GM18508 (cell line): ENCODE measurements at regions not wholly inside any gene's neighbourhood (a gene's known extent, or its start where the extent isn't known, plus 50 kb on each side); places are given as distances from the start of the nearest gene placed in this dataset.
"Not testable (repeated sequence)": the region's sequence is repeated elsewhere in the genome, so short reads cannot be mapped to it uniquely, and the experiment has no call there.

Experiments used
- ATAC-seq: cut with Tn5 transposase; IDR thresholded peaks from one replicate; pipeline ENCODE4 v1.9.1; 2021; ENCODE audit warnings: moderate number of reproducible peaks; ENCODE audit not compliant: insufficient read depth, unreplicated experiment

GRCh38 chr5:159493696-159494095 is 163.4 kb upstream of the IL12B start:
- ATAC-seq = no peak

- ATAC-seq = no peak
These were observed 166.5 kb upstream of the IL12B start for GRCh38 chr5:159496773-159497172.

- ATAC-seq = no peak
These were observed 166.9 kb upstream of the IL12B start for GRCh38 chr5:159497221-159497620.

GRCh38 chr5:159498630-159499029 is 168.3 kb upstream of the IL12B start:
- no peak for ATAC-seq

GRCh38 chr5:159502116-159502515 is 171.8 kb upstream of the IL12B start:
- not testable (repeated sequence) for ATAC-seq

GRCh38 chr5:159503236-159503635 is 172.9 kb upstream of the IL12B start:
- no peak for ATAC-seq

- ATAC-seq = no peak
These were observed 174.0 kb upstream of the IL12B start for GRCh38 chr5:159504106-159504856.

- no peak for ATAC-seq
These were observed 174.6 kb upstream of the IL12B start for GRCh38 chr5:159504857-159505304.

- no peak for ATAC-seq
These were observed 176.8 kb upstream of the IL12B start for GRCh38 chr5:159507055-159507454.

GRCh38 chr5:159507661-159508060 is 177.4 kb upstream of the IL12B start:
- no peak for ATAC-seq

GRCh38 chr5:159508344-159508743 is 178.1 kb upstream of the IL12B start:
- no peak for ATAC-seq

GRCh38 chr5:159509002-159509660 is 178.8 kb upstream of the IL12B start:
- no peak for ATAC-seq

- ATAC-seq = no peak
These were observed 180.0 kb upstream of the IL12B start for GRCh38 chr5:159510282-159510681.

GRCh38 chr5:159511570-159511969 is 181.3 kb upstream of the IL12B start:
- no peak for ATAC-seq

GRCh38 chr5:159512064-159512463 is 181.8 kb upstream of the IL12B start:
- ATAC-seq = no peak

- no peak for ATAC-seq
These were observed 184.0 kb upstream of the IL12B start for GRCh38 chr5:159514229-159514810.

GRCh38 chr5:159515197-159515596 is 184.9 kb upstream of the IL12B start:
- no peak for ATAC-seq

- ATAC-seq = peak; percentile 80
These were observed 185.7 kb upstream of the IL12B start for GRCh38 chr5:159515909-159516415.

- ATAC-seq = no peak
These were observed 188.1 kb upstream of the IL12B start for GRCh38 chr5:159518371-159518770.

GRCh38 chr5:159519365-159519764 is 189.1 kb upstream of the IL12B start:
- ATAC-seq = no peak

- no peak for ATAC-seq
These were observed 192.6 kb upstream of the IL12B start for GRCh38 chr5:159522841-159523240.
